ENCODE measurements at regions not wholly inside any gene's neighbourhood (a gene's known extent, or its start where the extent isn't known, plus 50 kb on each side); places are given as distances from the start of the nearest gene placed in this dataset.

DNA sequence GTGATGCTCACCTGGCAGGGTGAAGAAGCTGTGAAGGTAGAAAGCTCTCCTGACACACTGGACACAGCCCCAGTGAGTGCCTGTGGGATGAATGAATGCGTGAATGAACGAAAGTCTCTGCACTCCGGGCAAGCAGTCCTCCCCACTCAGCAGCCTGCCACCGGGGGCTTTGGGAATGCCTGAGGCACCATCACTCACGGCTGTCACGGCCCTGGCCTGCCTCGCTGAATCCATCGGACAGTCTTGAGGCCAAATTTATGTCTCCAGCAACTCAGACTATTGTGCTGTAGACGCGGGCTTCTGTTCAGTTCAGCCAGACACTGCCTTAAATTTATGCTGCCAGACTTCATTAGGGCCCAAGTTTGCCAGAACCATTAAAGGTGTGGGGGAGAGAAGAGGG is 62.9 kb upstream of the TEX51 start:
- H3K27me3 ChIP-seq (ENCODE audit: insufficient read depth, low read length) = no peaks in the 10 kb centered on the region
- no peaks in the 10 kb centered on the region for H3K4me1 ChIP-seq (ENCODE audit: insufficient read depth, low read length)
- no peak overlapping the region for H3K27ac ChIP-seq (ENCODE audit: low read depth, low read length)
- H4K20me1 ChIP-seq (ENCODE audit: insufficient read depth, low read length) = no peaks in the 10 kb centered on the region
- H3K4me2 ChIP-seq (ENCODE audit: insufficient read depth, low read length) = no peak overlapping the region
- no peaks in the 10 kb centered on the region for H3K9me3 ChIP-seq (ENCODE audit: low read depth, low read length)
- H3K4me3 ChIP-seq (ENCODE audit: insufficient read depth, low read length) = no peak overlapping the region
- H3K79me2 ChIP-seq (ENCODE audit: insufficient read depth, low read length) = no peaks in the 10 kb centered on the region
- TF ChIP-seq, protein P1, sequence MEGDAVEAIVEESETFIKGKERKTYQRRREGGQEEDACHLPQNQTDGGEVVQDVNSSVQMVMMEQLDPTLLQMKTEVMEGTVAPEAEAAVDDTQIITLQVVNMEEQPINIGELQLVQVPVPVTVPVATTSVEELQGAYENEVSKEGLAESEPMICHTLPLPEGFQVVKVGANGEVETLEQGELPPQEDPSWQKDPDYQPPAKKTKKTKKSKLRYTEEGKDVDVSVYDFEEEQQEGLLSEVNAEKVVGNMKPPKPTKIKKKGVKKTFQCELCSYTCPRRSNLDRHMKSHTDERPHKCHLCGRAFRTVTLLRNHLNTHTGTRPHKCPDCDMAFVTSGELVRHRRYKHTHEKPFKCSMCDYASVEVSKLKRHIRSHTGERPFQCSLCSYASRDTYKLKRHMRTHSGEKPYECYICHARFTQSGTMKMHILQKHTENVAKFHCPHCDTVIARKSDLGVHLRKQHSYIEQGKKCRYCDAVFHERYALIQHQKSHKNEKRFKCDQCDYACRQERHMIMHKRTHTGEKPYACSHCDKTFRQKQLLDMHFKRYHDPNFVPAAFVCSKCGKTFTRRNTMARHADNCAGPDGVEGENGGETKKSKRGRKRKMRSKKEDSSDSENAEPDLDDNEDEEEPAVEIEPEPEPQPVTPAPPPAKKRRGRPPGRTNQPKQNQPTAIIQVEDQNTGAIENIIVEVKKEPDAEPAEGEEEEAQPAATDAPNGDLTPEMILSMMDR (IDR thresholded peaks at IDR 0.05; ENCODE audit: extremely low read depth, low read depth, low read length) = no peak
- H3K36me3 ChIP-seq (ENCODE audit: insufficient read depth, low read length) = no peaks in the 10 kb centered on the region
- DNase-seq (ENCODE audit: insufficient read length, low spot score, missing footprints) = no peak
- H2AFZ ChIP-seq (ENCODE audit: low read length) = no peak overlapping the region

DNA sequence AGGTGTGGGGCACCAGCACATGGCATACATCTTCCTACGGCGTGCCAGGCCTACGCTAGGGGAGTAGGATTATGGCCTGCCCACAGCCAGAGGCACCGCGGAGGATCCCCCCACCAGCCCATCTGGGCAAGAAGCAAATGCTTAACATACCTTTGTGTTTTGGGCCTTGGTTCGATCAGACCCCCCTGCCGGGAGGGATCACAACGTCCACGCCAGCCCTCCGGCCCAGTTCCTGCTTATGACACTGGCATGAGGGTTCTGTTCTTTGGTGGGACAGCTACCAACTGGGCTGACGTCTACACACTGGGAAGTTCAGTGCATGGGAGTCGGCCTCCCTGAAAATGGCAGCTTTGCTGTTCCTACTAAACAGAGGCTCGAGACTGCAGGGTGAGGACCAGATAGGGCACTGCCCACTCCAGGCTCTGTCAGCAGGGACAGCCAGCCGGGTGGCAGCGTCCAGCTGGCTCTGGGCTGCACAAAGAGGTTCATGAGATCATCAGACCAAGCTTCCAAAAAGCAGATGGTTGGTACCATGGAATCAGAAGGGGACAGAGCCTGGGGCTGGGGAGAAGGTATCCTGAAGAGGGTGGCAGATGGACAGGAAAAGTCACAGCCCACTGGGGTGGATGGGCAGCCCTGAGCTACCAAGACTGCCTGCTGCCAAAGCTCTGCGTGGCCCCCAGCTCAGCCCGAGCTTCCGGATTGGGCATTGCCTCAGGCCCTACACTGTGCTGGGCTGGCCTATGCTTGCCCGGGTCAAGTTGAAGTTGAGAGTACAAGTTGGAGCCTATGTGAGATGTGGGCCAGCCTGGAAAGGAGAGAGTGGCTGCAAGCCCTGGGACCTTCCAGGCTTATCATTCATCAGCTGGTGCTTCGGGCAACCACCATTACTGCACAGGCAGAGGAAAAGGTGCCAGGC is 61.7 kb upstream of the TEX51 start:
- H2AFZ ChIP-seq (ENCODE audit: low read length) = no peak overlapping the region
- no peaks in the 10 kb centered on the region for H3K27me3 ChIP-seq (ENCODE audit: insufficient read depth, low read length)
- no peak overlapping the region for H3K4me2 ChIP-seq (ENCODE audit: insufficient read depth, low read length)
- H3K79me2 ChIP-seq (ENCODE audit: insufficient read depth, low read length) = no peaks in the 10 kb centered on the region
- H4K20me1 ChIP-seq (ENCODE audit: insufficient read depth, low read length) = no peaks in the 10 kb centered on the region
- TF ChIP-seq, protein P1 (IDR thresholded peaks at IDR 0.05; ENCODE audit: extremely low read depth, low read depth, low read length) = no peak
- H3K27ac ChIP-seq (ENCODE audit: low read depth, low read length) = no peak overlapping the region
- no peaks in the 10 kb centered on the region for H3K36me3 ChIP-seq (ENCODE audit: insufficient read depth, low read length)
- no peaks in the 10 kb centered on the region for H3K9me3 ChIP-seq (ENCODE audit: low read depth, low read length)
- no peak overlapping the region for H3K4me3 ChIP-seq (ENCODE audit: insufficient read depth, low read length)
- DNase-seq (ENCODE audit: insufficient read length, low spot score, missing footprints) = no peak
- H3K4me1 ChIP-seq (ENCODE audit: insufficient read depth, low read length) = no peaks in the 10 kb centered on the region

DNA sequence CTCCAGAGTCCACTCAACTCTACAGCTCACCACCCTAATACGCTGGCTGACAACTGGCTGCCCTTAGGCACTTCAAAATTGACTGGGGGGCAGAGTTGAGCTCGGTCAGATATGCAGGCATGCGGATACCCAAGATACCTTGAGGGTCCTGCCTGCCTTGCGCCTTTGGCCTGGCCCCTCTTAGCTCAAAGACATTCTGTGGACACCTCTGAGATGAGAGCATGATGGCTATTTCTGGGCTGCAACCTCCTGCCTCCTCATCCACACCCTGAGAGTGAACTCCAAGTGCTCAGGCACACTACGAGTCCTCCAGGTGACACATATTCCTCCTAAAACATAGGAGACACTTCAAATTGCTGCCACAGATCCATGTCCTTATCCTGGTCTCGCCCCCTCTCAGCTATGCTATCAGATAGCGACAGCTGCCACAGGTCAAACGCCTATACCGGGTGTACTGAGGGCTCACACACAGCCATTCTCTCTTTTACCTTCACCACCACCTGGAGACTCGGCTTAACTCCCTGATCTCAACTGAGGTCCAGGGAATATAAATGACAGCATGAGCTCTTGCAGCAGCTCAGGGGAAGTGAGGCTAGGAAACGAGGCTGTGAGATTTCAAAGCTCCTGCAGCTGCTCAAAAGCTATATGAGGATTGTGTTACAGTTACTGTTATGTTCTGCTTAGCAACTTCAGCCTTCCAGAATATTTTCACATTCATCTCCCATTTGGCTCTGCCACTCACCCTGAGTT is 60.5 kb upstream of the TEX51 start:
- Histone ChIP-seq H3K4me3 (ENCODE audit: insufficient read depth, low read length) (no peak overlapping the region), H3K27ac (ENCODE audit: low read depth, low read length) (no peak overlapping the region), H4K20me1 (ENCODE audit: insufficient read depth, low read length) (no peaks in the 10 kb centered on the region), H3K36me3 (ENCODE audit: insufficient read depth, low read length) (no peaks in the 10 kb centered on the region), H3K79me2 (ENCODE audit: insufficient read depth, low read length) (no peaks in the 10 kb centered on the region), H2AFZ (ENCODE audit: low read length) (no peak overlapping the region), H3K4me2 (ENCODE audit: insufficient read depth, low read length) (no peak overlapping the region), H3K27me3 (ENCODE audit: insufficient read depth, low read length) (no peaks in the 10 kb centered on the region), H3K4me1 (ENCODE audit: insufficient read depth, low read length) (no peaks in the 10 kb centered on the region), H3K9me3 (ENCODE audit: low read depth, low read length) (no peaks in the 10 kb centered on the region)
- TF ChIP-seq, protein P1 (IDR thresholded peaks at IDR 0.05; ENCODE audit: extremely low read depth, low read depth, low read length) = no peak
- DNase-seq (ENCODE audit: insufficient read length, low spot score, missing footprints) = no peak

DNA sequence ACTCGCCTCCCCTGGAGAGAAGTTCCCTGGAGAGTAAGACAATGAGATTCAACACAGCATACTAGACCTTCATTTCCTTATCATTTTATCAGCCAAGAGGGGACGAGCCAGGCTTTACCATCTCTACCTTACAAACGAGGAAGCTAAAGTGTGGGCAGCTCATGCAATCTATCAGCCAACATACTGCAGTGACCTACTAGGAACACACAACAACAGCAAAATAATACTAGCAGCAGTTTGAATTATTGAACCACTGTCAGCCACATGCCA is 60.0 kb upstream of the TEX51 start:
- Histone ChIP-seq H3K4me3 (ENCODE audit: insufficient read depth, low read length) (no peak overlapping the region), H4K20me1 (ENCODE audit: insufficient read depth, low read length) (no peaks in the 10 kb centered on the region), H3K27me3 (ENCODE audit: insufficient read depth, low read length) (no peaks in the 10 kb centered on the region), H3K36me3 (ENCODE audit: insufficient read depth, low read length) (no peaks in the 10 kb centered on the region), H3K4me1 (ENCODE audit: insufficient read depth, low read length) (no peaks in the 10 kb centered on the region), H3K4me2 (ENCODE audit: insufficient read depth, low read length) (no peak overlapping the region), H2AFZ (ENCODE audit: low read length) (no peak overlapping the region), H3K27ac (ENCODE audit: low read depth, low read length) (no peak overlapping the region), H3K9me3 (ENCODE audit: low read depth, low read length) (no peaks in the 10 kb centered on the region), H3K79me2 (ENCODE audit: insufficient read depth, low read length) (no peaks in the 10 kb centered on the region)
- no peak for DNase-seq (ENCODE audit: insufficient read length, low spot score, missing footprints)
- TF ChIP-seq, protein P1 (IDR thresholded peaks at IDR 0.05; ENCODE audit: extremely low read depth, low read depth, low read length) = no peak

Data from osteoblast (primary cell).